GM12873 (cell line): ENCODE measurements at regions not wholly inside any gene's neighbourhood (a gene's known extent, or its start where the extent isn't known, plus 50 kb on each side); places are given as distances from the start of the nearest gene placed in this dataset.

Experiments used
- TF ChIP-seq, protein P1 (sequence below): IDR thresholded peaks from 2 replicates; pipeline ENCODE4 v1.5.1; 2012; ENCODE audit warnings: low read depth, mild to moderate bottlenecking, moderate library complexity, low read length, control low read depth; ENCODE audit not compliant: insufficient read depth; ENCODE audit errors: missing control alignments

DNA sequence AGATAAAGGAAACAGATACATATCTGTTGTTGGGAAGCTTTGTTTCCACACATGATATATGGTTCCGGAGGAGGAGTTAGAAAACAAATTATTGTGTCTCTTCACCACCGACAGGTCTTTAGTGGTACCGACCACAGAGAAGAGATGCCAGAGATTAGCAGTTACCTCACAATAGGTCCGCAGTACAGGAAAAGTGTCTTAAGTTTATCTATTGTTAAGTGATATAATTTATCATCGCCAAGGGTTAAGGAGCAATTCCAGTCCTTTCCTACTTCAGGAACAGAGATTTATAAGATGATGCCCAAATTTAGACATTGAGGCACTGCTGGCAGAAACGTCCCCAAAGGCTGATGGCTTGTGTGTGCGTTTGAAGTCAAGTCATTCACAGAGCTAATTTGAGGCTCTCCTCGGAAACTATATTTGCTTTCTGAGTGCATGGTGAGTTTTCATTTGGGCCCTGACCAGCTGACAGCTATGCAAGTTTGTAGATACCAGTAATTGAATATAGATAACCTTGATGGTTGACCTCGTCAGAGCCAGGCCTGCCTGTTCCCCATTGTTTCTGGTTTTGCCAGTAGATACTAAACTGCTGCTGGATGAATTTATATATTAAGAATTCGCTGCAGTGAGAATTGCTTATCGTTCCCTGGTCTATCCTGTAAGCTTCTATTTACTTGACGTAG lies 196.4 kb upstream of the IRX3 start:
- TF ChIP-seq, protein P1, sequence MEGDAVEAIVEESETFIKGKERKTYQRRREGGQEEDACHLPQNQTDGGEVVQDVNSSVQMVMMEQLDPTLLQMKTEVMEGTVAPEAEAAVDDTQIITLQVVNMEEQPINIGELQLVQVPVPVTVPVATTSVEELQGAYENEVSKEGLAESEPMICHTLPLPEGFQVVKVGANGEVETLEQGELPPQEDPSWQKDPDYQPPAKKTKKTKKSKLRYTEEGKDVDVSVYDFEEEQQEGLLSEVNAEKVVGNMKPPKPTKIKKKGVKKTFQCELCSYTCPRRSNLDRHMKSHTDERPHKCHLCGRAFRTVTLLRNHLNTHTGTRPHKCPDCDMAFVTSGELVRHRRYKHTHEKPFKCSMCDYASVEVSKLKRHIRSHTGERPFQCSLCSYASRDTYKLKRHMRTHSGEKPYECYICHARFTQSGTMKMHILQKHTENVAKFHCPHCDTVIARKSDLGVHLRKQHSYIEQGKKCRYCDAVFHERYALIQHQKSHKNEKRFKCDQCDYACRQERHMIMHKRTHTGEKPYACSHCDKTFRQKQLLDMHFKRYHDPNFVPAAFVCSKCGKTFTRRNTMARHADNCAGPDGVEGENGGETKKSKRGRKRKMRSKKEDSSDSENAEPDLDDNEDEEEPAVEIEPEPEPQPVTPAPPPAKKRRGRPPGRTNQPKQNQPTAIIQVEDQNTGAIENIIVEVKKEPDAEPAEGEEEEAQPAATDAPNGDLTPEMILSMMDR: no peak

DNA sequence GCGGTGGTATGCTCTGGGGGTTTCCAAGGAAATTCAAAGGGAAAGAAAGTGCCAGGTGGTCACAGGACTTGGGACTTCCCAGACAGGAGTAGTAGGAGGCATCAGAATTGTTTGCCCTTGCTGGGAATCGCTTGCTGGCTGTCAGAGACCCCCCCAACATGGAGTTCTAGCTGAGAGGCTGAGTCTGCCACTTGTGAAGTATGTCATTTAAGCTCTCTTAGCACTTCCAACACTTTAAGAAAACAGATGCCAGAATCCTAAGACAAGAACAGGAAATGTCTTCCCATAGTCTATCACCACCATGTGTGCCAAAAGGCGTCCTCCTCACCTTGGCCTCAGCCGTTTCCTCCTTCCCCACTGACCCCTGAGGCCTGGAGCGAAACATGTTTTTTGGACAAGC lies 193.8 kb upstream of the IRX3 start:
- TF ChIP-seq, protein P1: no peak

DNA sequence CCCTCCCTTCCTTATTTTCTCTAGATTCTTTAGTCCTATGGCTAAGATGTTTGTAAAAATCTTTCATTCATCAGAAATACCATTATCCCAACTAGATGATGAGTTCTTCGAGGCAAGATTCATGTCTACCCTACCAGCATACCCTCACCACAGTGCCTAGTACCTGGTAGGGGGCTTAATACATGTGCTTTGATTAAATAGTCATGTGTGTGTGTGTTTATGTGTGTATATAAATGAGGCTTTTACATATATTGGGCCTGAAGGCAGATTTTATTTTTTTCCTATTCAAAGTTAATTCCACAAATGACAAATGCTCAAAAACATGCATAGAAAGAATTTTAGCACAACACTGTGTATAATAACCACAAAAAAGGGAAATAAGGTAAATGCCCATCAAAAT lies 193.0 kb upstream of the IRX3 start:
- TF ChIP-seq, protein P1: no peak

DNA sequence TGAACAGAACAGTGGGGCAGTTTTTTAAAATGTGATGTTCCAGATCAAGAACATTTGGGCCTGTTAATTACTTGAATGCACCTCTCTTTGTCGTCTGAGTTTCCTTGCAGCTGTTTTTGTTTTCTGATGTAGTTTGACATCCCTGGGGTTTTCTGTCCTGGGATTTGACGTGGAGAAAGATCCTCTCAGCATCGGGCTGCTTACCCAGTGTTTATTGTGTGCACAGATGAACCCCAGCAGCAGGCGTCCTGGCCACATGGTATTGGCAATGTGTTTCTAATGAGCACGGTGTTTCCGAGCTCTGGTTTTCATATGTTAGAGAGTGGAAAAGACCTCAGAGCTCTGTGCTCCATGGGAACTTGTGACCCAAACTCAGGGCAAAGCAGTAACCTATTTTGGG lies 191.1 kb upstream of the IRX3 start:
- TF ChIP-seq, protein P1: no peak

DNA sequence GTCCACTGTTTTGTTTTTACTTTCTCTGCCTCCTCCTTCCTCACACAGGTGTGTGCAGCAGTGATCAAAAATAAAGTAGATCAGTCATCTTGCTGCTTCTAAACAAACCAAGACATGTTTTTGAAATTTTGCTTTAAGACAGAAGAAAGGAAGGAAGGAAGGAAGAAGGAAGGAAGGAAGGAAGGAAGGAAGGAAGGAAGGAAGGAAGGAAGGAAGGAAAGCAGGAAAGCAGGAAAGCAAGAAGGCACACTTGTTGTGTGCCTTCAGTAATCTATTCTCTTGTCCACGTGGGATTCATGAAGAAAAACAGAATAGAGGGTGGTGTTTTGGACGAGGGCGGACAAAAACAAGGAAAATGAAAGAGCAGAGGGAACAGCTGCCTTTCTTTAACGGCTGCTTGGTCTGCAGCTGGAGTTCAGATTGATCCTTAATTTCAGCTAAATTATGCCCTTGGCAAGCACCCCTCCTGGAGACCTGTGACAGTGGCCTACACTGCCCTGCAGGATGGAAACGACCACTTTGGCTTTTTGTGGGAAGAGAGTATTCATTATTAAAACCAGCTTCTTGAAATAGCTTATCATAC lies 188.5 kb upstream of the IRX3 start:
- TF ChIP-seq, protein P1: no peak

DNA sequence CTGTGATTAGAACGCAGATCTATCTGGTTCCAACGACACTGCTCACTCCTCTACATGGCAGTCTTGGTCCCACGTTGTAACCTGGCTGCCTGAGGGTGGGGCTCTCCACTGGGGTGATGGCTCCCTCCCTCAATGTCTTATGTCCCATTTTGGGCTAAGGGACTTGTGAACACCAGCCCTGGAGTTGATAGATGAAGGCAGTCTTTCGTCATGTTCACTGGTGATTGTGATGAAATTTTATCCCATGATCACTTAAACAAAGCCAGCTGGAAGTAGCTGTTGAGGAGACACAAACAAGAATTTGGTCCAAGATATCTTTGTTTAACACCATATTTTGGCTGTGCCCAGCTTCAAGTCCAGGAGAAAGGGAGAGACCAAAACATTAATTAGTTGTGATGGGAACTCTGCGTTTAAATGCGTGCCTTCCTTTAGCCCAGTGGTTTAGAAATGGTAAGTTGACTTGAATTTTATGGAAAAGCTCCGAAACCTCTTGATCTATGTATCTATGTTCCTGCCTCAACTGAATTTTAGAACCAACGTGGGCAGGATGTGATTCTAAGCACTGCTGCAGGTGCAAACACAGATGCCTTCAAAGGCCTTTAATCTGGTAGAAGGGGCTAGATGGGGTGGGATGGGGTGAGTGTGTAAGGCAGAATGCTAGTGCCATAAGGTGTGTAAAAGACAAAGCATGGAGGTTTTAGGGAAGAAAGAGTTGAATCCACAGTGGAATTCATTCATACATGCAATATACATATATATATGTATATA lies 186.8 kb upstream of the IRX3 start:
- TF ChIP-seq, protein P1: no peak

DNA sequence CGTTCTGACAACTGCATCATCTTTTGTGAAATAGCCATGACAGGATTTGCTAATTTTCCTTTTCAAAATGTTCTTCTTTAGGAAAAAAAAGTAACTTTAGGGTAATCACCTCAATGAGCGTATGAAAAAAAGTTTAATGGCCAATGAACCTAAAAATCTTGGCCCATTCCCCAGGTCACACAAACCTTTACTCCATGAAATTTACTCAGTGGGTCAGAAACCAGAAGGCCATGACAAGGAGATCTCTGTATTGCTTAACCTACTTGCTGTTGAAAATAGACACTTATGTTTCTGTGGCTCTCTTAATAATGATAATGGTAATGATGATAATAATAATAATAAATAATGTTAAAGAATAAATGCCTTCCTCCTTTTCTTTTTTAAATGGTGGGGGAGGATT lies 180.8 kb upstream of the IRX3 start:
- TF ChIP-seq, protein P1: no peak
